CD4-positive, alpha-beta T cell treated with Interleukin-4 for 1 hour (primary cell): ENCODE measurements at regions not wholly inside any gene's neighbourhood (a gene's known extent, or its start where the extent isn't known, plus 50 kb on each side); places are given as distances from the start of the nearest gene placed in this dataset.
"Not testable (repeated sequence)": the region's sequence is repeated elsewhere in the genome, so short reads cannot be mapped to it uniquely, and the experiment has no call there.

ENCODE experiments used
- DNase-seq, 2 donors: peaks; one replicate each; pipeline ENCODE4 v3.0.0-alpha.2; 2020 to 2022

- DNase-seq: no peak
Observed at GRCh38 chr10:131363416-131363815, 51.9 kb upstream of the TCERG1L start.

DNA sequence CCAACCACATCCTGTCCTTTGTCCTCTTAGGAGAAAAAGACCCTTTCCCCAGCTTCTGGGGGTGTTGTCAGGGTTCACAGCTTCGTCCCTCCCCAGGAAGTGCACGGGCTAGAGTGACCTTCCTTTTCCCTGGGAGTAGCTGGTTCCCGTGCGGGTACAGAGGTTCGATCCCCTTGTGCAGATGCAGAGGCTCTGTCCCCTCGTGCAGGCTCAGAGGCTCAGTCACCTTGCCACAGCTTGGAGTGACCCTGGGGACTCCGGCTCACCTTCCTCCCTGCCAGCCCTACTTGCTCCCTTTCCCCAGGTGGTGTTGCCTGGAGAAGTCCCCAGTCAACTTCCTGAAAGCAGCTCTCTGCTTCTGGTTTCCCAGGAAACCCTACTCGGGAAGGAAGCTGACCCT, 60.0 kb upstream of the TCERG1L start:
- no peak for DNase-seq

- DNase-seq: no peak
Observed at GRCh38 chr10:131381576-131381975, 70.1 kb upstream of the TCERG1L start.

- DNase-seq: not testable (repeated sequence)
Observed at GRCh38 chr10:131385161-131385872, 73.8 kb upstream of the TCERG1L start.

GRCh38 chr10:131387018-131387529, 75.6 kb upstream of the TCERG1L start:
- DNase-seq: no peak

DNA sequence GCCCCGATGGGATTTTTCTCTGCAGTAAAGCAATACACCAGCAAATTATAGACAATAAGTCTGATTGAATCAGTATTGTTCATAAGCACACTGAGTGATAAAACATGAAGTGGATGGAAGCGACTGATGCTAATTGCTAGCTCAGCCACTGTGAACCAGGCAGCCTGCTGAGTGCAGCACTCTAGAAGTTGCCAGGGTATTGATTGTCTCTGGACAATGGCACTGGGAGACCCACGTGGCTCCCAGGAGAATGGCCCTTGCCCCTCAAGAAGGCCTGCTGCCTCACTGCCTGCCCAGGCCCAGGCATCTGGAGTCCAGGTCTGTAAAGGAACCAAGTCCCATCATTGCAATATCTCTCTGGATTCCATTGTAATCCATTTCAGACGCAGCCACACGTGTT, 80.4 kb upstream of the TCERG1L start:
- no peak for DNase-seq

GRCh38 chr10:131396121-131397050, 84.9 kb upstream of the TCERG1L start:
- DNase-seq: no peak

DNA sequence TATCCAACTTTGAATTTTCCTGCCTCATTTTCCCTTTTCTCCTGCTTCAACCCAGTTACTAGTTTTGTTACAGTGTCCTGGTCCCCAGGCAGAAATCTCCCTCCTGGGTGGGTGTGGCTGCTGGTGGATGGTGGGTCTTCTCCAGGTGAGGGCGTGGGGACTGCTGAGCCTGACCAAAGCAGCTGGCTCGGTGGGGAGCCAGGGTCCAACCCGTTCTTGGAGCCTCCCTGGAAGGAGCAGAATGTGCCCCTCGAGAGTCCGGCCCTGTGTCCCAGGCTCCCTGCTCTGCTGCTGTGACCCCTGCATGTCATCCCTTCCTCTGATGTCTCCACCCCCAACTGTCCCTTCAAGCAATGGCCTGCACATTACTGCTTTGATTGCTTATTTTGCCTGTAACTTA, 86.6 kb upstream of the TCERG1L start:
- DNase-seq: no peak

DNA sequence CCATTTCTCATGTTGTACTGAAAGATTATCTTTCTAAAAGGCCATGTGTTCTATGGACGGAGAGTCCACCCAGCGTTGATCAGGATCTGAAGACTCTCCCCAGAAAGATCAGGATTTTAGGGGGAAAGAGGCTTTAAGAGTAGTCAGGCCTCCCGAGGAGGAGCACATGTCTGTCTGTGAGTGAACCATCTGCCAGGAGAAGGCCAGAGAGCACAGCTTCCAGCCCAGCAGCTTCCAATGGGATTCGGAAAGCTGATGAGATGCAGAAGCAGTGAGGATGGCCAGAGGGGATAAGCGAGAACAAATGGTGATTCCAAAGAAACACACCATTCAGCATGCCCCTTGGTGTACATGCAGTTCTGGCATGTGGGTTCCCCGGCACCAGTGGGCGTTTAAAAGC, 88.5 kb upstream of the TCERG1L start:
- DNase-seq: no peak

GRCh38 chr10:131400513-131400912, 89.0 kb upstream of the TCERG1L start:
- no peak for DNase-seq

DNA sequence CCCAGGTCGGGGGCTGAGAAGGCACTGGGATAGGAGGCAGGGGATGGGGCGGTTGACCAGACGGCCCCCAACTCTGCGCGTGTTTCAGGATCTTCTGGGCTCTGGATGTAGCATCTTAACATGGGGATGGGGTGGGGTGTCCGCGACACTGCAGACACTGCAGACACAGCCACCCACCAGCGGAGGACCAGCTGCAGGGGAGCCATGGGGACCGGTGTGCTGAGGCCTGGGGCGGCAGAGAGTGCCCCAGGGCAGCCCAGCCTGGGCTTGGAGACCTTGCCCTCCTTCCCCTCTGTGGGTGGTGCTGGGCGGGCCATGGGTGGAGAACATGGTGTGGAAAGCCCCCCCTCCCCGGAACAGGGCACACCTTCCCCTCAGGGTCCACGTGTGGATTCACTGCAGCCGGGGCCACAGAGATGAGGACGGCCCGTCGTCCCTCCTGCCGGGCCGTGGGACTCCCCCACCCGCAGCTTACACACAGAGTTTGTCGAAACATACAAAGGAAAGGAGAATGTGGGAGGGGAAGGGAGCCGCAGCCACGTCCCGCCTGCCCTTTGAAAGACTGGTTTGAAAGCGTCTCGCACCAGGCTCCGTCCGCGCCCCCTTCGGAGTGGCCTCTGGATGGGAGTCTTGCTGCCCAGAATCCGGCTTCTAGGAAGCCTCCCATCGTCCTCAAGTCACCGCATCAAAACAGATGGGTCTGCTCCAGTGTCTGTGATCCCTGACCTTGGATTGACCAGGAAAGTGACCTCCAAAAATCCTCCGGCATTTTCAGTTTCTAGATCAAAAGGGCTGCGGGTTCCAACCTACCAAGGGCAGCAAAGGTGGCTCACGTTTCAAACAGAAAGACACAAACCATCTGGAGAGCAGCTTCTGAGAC, 91.5 kb upstream of the TCERG1L start:
- no peak for DNase-seq

DNA sequence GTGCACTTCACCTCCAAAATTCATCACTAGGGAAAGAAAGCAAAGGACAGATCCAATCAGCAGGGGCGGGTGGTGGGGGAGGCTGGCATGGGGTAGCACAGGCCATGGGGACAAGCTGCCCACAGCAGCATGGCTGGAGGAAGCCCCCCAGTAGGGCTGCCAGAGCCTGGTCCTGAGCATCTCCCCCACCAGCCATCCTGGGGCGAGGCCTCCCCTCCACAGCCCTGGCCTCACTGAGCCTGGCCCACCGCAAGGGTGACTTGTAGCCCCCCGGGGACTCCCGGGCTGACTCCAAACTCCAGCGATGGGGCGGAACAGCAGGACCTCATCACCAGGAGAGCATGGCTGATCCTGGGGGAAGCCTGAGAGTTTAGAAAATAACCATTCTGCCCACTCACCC, 92.4 kb upstream of the TCERG1L start:
- DNase-seq: no peak

DNA sequence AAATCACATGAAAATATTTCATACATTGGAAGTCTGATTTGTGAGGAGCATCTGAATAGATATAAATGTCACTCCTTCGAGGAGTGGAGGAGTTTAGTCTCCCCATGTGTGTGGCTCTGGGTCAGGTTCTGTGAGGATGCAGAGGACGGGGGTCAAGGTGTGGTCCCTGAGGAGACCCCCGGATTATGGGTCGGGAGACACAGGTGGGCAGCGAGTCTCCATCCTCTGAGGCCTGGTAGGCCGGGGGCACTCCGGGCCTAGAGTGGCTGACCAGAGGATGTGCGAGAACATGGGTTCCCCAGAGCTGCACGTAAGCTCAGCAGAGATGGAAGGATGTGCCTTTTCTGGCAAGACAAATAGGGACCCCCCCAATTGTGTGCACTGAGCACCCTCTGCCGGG, 93.4 kb upstream of the TCERG1L start:
- no peak for DNase-seq

- DNase-seq: no peak
Observed at GRCh38 chr10:131406676-131407392, 95.3 kb upstream of the TCERG1L start.

- no peak for DNase-seq
Observed at GRCh38 chr10:131418681-131419080, 107.2 kb upstream of the TCERG1L start.

GRCh38 chr10:131419797-131420196, 108.3 kb upstream of the TCERG1L start:
- DNase-seq: no peak

DNA sequence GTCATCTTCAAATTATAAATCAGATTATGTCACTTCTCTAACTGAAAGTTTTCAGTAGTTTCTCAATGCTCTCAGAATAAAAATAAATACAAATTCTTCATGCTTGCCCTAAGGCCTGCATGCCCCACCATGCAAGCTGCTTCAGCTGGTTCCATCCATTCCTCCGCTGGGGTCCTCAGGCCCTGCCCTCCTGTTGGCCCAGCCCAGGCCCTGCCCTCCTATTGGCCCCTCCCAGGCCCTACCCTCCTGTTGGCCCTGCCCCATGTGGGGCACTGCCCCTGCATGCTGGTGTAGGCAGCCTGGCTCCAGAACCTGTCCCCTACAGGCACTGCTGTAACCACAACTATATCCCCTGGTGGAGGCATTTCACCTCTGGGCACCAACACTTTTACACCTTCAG, 109.3 kb upstream of the TCERG1L start:
- DNase-seq: no peak

- no peak for DNase-seq
Observed at GRCh38 chr10:131421381-131421780, 109.9 kb upstream of the TCERG1L start.

DNA sequence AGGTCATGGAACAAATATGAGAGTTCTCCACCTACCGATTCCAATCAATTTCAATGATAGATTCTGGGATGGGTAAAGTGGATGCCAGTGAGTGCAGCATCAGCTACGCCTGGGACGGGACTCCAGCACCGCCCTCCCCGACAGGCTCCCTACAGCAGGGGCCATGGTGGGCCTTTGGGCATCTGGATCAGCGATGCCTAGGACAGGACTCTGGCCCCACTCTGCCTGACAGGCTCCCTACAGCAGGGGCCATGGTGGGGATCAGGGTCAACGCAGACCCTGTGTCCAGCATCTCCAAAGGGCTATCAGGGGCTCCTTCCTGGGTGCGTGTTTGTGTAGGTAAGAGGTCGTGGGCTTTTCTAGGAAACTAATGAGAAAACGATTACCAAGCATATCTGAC, 111.2 kb upstream of the TCERG1L start:
- no peak for DNase-seq

DNA sequence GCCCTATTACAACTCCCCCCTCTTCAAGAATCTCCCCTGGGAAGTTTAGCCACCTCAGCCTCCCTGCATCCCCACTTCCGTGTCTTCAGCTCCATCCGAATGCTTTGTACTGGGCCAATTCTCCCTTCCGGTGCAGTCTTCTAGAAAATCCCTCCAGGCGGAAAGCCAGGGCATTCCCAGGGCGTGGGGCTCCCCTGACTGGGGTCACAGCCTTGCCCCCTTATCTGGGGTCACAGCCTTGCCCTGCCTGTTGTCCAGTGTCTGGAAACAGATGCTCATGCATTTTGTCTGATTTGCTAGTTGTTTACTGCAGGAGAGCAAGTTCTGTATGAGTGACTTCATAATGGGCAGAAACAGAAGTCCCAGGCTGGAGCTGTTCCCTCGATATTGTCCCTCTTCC, 112.5 kb upstream of the TCERG1L start:
- no peak for DNase-seq

GRCh38 chr10:131424836-131425491, 113.4 kb upstream of the TCERG1L start:
- no peak for DNase-seq
